HL-60 (cell line): ENCODE measurements at regions not wholly inside any gene's neighbourhood (a gene's known extent, or its start where the extent isn't known, plus 50 kb on each side); places are given as distances from the start of the nearest gene placed in this dataset.

Experiments used
- CTCF ChIP-seq: IDR thresholded peaks from one replicate; pipeline ENCODE4 v1.5.1; 2011; ENCODE audit warnings: low read length, control low read depth, inconsistent platforms; ENCODE audit not compliant: insufficient read depth
- GABPA ChIP-seq: IDR thresholded peaks from 2 replicates; pipeline ENCODE4 v1.6.1; 2012; ENCODE audit warnings: low read depth
- POLR2AphosphoS5 ChIP-seq: IDR thresholded peaks from 2 replicates; pipeline ENCODE4 v1.6.1; 2012; ENCODE audit warnings: low read depth

- TF ChIP-seq POLR2AphosphoS5 (no peak), CTCF (no peak), GABPA (no peak)
Measured at GRCh38 chr12:92547906-92548305, 154.9 kb upstream of the PLEKHG7 start.
